ELR (cell line): ENCODE measurements at regions not wholly inside any gene's neighbourhood (a gene's known extent, or its start where the extent isn't known, plus 50 kb on each side); places are given as distances from the start of the nearest gene placed in this dataset.
"Not testable (repeated sequence)": the region's sequence is repeated elsewhere in the genome, so short reads cannot be mapped to it uniquely, and the experiment has no call there.

Experiments
- DNase-seq: peaks from one replicate; pipeline ENCODE4 v3.0.0-alpha.2; 2015; ENCODE audit warnings: low read depth

DNA sequence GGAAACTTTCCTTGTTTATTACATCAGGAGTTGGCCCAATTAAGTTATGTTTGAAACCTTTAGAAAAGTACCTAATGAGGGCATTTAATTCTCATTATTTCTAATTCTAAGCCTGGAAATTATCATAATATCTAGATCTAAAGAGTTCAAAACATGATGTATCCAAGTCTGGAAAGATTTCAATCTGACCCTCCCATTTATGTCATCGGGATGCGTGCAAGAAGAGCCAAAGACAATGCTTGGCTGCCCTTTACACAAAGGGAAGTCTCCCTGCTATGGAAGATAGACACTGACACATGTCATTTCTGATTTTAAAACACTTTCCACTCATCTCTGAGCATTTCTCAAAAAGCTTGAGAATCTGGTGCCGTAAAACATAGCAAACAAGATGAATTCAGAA lies 222.4 kb downstream of the ANTXR2 start:
- DNase-seq: no peak

DNA sequence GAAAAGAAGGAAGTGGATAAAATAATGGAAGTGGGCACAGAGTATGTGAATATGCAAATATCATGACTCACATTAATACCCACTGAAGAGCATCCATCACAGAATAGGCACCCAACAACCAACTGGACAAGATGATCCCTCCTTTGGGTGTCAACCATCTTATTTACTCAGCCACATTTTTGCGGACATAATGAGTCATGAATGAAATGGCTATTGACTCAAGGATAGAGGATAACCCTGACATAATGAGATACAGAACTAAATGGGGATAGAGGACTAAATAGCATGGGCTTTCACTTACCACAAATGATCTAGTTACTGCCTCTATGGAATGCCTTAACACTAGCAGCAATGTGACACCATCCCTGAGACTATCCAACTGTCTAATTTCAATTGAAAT lies 224.7 kb downstream of the ANTXR2 start:
- no peak for DNase-seq

DNA sequence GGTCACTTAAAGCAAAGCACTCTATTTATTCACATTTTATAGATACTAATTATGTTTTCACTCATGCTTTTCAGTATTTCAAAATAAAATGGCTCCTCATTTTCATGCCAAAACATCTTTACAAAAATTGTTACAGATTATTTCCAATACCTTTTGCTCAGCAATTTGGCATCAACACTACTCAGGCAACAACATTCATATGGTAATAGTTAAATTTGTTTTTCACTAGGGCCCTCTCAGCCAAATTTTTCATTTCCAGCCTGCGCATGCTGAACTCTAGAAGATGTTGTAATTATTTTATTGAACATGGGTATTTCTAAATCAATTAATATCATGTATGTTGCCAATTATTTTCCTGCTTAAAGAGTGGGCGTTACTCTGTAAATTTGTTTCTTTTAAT lies 225.6 kb downstream of the ANTXR2 start:
- no peak for DNase-seq

DNA sequence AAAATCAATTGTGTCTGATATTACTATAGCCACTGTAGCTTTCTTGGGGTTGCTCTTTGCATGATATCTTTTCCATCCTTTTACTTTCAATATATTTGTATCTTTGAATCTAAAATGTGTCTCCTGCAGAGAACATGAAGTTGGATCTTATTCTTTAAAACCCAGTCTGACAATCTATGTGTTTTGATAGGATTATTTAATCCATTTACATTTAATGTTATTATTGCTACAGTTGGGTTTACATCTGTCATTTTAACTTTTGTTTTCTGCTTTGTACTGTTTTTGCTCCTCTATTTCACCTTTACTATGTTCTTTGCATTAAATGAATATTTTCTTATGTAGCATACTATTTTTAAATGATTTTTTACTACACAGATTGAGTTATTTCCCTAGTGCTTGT lies 230.9 kb downstream of the ANTXR2 start:
- no peak for DNase-seq

DNA sequence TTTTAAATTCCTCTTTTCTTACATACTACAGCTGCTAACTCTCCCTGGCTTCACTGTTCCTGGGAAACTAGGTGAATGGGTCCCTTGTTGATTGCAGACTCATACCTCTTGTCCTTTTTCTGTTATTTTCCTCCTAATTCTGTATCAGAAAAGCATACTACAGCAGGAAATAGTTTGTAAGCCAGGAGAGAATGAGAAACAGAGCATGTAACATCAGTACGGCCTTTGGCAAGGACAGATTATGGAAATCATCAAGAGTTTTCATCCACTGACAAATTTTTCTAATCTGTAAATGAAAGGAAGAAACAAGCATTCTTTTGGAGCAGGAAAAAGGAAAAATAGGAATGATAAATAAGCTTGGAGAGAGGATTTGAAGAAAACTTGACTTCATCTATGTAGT lies 239.2 kb downstream of the ANTXR2 start:
- DNase-seq: no peak

DNA sequence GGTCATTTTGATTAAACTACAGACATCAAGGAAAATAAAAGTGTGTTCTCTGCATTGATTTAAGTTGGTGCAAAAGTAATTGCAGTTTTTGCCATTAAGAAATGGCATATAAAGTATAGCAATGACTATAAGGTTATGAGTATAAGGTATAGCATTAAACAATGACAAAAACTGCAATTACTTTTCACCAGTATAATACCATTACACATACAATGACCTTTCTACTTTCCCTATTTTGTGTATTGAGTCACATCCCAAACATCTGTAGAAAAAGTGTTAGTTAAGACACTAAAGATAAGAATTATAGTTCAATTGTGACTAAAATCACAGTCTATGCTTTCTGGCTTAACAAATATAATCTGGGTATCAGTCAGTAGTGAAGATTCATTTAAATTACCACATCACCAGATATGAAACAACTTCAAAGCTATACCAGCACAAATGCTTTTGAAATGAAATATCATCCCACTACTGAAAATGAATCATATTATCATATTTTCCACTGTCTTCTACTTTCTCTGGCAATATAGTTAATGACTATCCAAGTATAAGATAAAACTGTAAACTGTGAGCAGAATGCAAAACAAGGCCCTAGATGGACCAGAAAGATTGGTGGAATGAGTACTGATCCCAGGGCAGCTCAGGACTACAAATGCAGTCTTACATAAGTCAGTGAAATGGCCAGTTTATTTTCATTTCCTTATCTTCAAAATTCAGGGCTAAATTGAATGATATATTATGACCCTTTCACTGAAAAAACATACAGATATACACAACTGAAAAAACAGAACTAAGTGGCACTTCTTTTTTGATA lies 241.1 kb downstream of the ANTXR2 start:
- no peak for DNase-seq

DNA sequence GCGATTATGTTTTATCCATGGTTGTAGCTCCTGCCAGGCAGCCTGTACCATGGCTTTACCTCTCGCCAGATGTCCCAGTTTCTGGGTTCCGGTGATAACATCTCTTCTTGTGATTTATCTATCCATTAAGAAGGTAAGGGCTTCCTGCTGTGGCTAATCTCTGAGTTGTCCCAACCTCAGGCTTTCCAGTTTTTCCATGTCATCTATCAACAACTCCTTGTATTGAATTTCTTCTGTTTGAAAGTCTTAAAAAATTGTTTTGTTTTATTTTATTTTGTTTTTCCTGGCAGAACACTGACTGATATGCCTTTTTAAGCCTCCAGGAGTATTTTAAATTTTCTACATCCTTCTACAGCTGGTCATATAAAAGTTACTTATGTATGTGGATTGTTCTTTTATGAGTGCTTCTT lies 241.9 kb downstream of the ANTXR2 start:
- no peak for DNase-seq

DNA sequence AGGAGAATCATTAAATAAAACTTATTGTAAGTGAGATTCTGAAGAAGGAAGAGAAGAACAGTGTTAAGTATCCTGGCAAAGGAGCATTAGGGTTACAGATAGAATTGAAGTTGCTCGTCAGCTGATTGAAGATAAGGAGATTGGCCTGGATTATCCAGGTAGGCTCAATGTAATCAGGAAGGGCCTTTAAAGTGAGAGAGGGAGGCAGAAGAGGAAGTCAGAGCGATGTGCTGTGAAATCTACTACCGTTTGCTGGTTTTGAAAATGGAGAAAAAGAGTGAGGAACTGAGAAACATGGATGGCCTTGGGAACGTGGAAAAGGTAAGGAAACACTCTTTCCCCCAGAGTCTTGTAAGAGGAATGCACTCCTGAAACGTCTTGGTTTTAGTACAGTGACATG lies 245.7 kb downstream of the ANTXR2 start:
- DNase-seq: no peak

DNA sequence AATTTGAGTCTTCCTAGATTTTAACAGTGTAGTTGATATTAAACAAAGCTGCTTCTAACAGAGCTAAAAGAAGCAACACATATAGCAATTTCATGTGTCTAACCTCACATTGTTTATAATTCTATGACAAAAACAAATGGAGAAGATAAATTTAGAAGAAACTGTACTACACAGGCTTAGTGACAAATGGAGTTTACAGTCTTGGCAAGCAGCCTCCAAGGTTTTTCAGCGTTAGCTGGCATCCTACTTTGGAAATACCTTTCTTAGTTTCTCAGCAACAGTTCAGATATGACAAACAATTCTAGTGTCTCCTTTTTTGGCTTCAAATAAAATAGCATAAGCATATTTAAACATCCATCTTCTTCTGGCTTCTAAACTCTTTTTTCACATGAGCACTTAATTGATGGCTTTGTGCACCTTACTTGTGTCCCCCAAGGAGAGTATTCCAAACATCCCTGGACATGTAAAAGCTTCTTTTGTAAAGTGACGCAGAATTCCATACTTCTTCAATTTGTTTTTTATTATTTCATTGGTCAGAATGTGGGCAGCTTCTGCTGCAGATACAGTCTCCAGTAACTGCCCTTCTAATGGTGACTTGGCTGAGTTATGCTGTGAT lies 249.8 kb downstream of the ANTXR2 start:
- peak; percentile 33 for DNase-seq

DNA sequence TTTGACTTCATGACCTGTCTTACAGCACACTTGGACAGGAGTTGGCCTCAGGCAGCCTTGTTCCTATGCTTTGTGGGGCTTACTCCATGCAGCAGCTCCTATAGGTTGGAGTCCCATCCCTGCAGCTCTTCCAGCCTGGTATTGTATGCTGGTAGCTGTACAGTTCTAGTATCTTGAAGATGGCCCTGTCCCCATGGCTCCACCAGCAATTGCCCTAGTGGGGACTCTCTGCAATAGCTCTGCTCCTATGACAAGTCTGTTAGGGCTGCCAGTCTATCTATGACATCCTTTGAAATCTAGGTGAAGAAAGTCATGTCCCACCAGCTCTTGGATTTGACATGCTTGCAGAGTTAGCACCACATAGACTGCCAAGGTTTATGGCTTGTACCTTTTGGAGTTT lies 252.6 kb downstream of the ANTXR2 start:
- DNase-seq: peak; percentile 1

DNA sequence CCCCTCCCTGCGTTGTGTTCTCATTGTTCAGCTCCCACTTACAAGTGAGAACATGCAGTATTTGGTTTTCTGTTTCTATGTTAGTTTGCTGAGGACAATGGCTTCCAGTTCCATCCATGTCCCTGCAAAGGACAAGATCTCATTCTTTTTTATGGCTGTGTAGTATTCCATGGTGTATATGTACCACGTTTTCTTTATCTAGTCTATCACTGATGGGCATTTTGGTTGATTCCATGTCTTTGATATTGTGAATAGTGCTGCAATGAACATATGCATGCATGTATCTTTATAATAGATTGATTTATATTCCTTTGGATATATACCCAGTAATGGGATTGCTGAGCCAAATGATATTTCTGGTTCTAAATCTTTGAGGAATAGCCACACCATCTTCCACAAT lies 265.1 kb downstream of the ANTXR2 start:
- not testable (repeated sequence) for DNase-seq

DNA sequence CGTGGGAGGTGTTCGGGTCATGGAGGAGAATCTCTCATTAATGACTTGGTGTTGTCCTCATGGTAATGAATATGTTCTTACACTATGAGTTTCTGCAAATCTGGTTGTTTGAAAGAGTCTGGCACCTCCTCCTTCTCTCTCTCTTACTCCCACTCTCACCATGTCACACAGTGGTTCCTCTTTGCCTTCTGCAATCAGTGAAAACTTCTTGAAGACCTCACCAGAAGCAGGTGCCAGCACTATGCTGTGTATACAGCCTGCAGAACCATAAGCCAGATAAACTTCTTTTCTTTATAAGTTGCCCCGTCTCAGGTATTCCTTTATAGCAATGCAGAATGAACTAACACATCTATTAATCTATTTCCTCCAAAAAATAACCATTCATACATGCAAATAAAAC lies 275.0 kb downstream of the ANTXR2 start:
- no peak for DNase-seq

DNA sequence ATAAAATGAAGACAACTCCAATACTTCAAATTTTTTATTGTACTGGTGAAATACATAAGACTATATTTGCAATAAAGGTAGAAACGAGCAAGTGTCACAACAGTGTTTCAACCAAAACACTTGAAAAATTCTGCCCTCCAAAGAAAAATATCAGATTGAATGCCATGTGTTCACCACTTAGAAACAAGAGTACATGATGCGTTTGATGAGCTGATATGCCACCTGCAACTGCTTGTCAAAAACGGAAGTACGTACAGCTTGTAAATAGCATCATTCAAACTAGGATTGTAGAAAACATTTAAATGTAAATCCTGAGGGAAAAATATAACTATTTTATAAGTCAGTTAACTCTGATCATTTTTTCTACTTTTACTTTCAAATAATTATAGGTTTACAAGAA lies 276.1 kb downstream of the ANTXR2 start:
- no peak for DNase-seq

DNA sequence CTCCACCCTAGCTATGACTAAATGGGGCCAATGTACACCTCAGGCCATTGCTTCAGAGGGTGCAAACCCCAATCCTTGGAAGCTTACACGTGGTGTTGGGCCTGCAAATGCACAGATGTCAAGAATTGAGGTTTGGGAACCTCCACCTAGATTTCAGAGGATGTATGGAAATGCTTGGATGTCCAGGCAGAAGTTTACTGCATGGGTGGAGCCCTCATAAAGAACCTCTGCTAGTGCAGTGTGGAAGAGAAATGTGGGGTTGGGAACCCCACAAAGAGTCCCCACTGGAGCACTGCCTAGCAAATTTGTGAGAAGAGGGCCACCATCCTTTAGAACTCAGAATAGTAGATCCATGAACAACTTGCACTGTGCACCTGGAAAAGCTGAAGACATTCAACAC lies 284.1 kb downstream of the ANTXR2 start:
- DNase-seq: no peak

DNA sequence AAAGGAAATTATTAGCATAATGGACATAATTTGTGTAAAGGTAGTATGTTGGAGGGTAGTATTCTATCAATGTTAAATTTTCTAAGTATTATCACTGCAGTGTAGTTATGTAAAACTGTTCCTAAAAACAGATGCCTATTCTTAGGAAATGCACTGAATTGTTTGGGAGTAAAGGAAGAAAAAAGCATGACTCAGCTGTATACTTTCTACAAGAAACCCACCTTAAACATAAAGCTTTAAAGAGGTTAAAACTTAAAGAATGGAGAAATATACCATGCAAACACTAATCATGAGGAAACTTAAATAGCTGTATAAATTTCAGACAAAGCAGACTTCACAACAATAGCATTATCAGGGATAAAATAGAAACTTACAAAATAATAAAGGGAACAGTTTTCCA lies 292.9 kb downstream of the ANTXR2 start:
- no peak for DNase-seq

DNA sequence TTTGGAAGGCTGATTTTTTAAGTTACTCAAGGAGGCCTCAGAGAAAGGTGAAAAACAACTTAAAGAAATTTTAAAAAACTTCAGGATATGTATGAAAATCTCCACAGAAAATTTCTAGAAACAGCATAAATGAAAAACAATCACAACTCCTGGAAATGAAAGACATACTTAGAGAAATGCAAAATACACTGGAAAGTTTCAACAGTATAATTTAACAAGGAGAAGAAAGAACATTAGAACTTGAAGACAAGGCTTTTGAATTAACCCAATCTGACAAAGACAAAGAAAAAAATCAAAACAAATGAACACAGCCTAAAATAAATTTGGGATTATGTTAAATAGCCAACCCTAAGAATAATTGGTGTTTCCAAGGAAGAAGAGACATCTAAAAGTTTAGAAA lies 300.5 kb downstream of the ANTXR2 start:
- DNase-seq: no peak

DNA sequence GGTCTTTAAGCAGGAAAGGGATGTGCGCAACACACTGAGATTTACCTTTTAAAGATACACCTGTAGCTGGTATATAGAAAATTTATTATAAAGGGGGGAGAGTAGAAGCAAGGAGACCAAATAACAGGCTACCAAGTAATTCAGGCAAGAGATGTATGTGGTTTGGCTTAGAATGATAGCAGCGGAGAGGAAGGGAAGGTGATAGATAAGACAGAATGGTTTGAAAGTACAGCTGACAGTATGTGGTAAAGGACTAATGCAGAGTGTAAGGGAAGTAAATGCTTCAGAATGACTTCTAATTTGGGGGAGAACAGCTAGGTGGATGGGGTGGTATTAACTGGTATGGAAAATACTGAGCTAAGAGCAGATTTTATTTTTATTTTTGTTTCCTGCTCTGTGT lies 308.9 kb downstream of the ANTXR2 start:
- no peak for DNase-seq

DNA sequence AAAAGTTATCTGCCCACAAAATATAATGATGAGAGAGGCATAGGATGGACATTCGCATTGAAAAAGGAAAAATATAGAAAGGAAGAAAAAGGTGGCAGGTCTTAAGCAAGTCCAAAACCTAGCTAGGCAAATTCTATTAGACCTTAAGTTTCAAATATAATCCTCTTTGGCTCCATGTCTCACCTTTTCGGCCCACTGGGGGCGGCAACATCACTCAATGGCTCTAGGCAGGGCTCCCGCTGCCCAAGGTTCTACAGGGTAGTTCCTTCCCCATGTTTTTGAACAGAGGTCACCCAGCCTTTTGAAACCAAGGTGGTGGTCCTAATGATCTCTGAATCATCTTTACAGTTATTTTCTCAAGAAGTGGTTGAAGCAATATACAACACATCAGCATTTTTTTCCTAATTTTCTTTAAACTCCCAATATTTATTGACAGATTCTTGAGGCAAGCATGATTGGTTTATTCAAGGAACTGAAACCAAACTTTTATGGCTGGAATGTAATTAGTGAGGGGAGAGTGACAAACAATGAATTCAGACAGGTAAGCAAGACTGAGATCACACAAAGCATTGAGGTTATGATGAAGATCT lies 309.4 kb downstream of the ANTXR2 start:
- DNase-seq: peak; percentile 6

DNA sequence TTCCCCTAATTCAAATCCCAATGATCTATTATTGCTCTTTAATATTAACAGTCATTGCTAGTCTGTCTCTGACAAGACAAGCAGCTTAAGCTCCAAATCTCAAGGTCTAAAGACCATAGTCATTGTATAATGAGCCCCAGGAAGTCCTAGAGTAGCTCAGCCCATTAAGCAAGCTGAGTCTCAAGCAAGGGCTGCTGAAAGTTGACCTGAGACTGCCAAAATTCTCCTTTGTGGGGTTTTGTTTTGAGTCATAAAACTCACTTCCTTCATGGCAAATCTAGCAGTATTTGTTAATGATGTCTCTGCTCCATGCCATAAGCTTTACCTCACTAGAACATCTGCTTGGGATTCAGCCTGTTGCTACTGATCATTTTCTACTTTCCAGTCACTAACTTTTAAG lies 313.2 kb downstream of the ANTXR2 start:
- DNase-seq: no peak

DNA sequence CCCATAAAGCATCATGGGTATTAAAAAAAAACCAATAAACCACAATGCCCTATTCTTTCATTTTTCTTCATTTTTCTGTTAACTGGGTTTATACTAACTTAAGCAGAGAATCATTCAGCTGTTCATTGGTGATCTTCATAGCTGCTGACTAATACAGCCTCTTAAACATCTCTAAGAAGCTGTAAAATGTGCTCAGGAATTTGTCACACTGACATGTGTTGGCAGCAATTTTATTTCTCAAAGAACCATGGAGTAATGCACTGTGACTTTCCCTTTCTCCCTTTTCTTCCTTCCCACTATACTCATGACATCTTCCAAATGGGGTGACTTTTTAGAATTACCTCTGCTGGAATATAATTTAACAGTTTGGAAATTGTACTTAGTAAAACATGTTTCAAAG lies 315.4 kb downstream of the ANTXR2 start:
- no peak for DNase-seq

DNA sequence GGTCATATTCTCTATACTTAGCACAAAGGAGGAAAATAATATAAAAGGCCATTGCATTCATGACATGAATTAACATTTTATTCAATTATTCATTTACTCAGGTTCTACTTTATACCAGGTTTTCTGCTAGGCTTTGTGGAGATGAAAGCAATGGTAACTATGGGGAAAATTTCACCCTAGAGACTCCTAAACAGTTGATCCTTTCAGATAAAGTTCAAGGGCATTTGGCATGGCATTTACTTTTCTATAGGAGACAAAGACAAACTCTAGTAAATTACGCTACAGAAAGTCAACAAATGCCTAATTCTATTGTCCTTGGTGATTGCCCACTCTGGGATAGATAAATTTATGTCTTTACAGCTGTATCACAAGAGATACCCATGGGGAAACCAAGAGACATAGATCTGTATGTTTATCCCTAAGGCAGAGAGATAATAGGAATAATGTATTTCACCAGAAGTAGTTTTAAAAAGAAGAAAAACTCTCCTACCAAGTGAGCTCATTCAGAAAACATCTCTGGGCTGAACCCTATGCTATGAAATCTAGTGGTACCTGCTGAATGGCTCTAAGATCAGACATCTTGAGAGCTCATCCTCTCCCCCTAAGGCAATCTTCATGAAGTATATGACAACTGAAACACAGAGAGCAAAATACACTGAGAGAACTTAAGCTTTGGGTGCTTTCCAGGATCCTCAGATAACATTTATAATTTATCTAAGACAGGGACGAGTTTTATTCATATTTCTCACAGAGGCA lies 316.7 kb downstream of the ANTXR2 start:
- no peak for DNase-seq

DNA sequence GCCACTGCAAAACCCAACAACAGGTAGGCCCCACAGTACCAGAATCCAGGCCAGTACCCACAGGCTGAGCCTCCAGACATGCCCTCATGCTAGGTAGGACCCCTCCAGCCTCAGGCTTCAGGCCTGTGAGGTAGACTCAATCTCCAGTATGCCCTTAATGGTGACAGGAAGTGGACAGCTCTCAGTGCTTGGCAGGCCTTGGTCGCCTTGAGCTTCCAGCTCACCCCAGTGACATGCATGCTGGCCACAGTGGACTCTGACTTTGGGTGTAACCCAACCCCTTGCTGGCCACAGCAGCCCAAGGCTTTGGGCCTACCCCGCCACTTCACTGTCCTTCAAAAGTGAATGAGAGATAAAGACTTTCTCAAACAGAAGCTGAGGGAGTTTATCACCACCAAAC lies 324.2 kb downstream of the ANTXR2 start:
- no peak for DNase-seq

DNA sequence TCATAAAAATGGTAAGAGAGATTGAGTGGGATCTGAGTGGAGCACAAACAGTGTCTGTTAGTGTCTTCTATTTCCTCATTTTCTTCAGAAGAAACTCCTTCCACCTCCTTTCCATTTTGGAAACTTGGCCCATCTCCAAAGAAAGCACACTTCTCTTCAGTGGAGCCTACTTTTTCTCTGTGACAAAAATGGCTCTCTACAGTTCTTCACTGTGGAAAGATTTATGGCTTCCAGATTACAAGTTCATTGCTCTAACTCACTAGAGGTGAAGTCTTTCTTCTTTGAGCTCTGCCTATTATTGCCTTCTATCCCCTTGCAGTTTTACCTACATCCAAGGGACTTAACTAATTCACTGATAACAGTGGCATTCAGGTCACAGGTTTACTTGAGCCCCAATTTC lies 325.8 kb downstream of the ANTXR2 start:
- DNase-seq: no peak
